H1 (cell line): ENCODE measurements at regions not wholly inside any gene's neighbourhood (a gene's known extent, or its start where the extent isn't known, plus 50 kb on each side); places are given as distances from the start of the nearest gene placed in this dataset.

Experiments used
- SIRT6 ChIP-seq: IDR thresholded peaks from one replicate; pipeline ENCODE4 v1.7.1; 2012; ENCODE audit warnings: low read length, inconsistent platforms

DNA sequence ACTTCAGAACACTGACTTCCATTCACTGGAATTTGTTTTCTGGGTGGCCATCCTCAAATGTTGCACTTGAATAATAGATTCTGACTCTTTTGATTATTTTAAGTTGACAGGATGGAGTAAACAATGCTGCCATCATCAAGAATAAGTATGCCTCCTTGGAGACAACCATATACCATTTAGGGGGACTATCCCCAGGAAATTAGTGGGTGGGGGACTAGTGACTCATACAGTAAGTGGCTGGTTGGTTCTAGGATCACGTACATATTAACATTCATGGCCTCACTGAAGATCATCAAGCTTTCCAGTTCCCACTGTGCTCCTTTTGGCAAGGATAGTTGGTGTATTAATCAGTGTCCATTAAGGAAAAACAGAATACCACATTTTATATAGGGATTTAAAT, 615.2 kb downstream of the CCSER2 start (continued):
- TF ChIP-seq SIRT6, result no peak
